ENCODE measurements at regions not wholly inside any gene's neighbourhood (a gene's known extent, or its start where the extent isn't known, plus 50 kb on each side); places are given as distances from the start of the nearest gene placed in this dataset.
"Not testable (repeated sequence)": the region's sequence is repeated elsewhere in the genome, so short reads cannot be mapped to it uniquely, and the experiment has no call there.

DNA sequence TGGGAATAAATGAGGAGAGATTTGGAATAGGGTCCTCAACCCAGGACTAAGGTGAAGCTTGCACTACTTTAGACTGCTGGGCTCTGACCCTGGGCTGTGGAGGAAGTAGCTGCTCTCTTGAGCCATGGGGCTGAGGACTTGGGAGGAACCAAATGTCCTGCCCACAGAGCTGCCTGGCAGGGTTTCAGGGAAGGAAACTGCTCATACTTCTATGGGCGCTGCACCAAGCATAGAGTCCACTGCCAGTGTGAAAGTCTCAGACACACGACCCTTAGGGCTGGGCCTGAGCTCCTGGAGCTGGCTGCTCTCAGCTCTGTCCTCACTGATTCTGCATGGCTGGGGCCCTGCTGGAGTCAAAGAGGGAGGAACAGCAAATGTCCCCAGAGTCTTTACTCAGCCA is 461.7 kb downstream of the RPIA start:
- in situ Hi-C loops (cut with MboI; ENCODE audit: low sequenced_read_pairs, unreplicated experiment); DNase-seq (ENCODE audit: low spot score): not testable (repeated sequence)

DNA sequence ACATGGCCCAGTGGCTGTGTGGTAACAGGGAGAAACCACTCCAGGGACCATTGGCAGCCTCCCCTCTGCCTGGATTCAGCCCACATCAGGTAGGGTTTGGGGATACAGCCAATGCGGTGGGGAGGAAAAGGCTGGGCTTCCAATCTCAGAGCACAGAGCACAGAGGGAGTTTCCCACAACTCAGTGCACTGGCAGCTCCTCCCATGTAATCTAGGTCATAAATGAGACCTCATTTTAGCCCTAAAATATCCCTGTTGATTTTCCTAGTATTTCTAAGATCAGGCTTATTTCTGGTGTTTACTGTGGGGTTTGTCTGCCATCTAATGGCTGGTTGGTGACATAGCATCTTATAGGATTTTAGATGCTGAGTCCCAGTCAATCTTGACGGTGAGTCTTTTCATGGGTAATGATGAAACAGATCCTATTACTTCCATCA is 462.8 kb downstream of the RPIA start:
- in situ Hi-C loops (cut with MboI; ENCODE audit: low sequenced_read_pairs, unreplicated experiment); DNase-seq (ENCODE audit: low spot score): not testable (repeated sequence)

DNA sequence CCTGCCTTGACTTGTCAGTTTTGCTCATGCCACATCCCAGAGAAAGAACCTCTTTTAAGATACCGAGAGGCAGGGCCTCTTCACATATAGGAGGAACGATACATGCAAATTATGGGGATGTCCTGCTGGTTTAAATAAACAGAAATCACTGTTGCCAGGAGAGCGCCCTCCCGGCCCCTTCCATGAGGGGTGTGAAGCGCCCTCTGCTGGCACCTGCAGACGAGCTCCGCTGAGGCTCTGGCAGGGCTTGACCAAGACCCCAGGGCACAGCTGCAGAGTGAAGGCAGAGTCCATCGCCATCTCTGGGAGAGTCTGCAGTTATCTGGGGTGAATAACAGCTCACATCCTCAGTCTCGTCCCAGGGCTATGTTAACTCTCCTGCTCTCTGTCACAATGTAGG is 468.8 kb downstream of the RPIA start:
- DNase-seq (ENCODE audit: low spot score); in situ Hi-C loops (cut with MboI; ENCODE audit: low sequenced_read_pairs, unreplicated experiment): not testable (repeated sequence)

- DNase-seq (ENCODE audit: low spot score); in situ Hi-C loops (cut with MboI; ENCODE audit: low sequenced_read_pairs, unreplicated experiment): not testable (repeated sequence)
Measured at GRCh38 chr2:89161626-89162025, 470.2 kb downstream of the RPIA start.

- in situ Hi-C loops (cut with MboI; ENCODE audit: low sequenced_read_pairs, unreplicated experiment): not testable (repeated sequence)
Measured at GRCh38 chr2:89170506-89171173, 479.2 kb downstream of the RPIA start.

GRCh38 chr2:89171174-89171519 is 479.7 kb downstream of the RPIA start:
- in situ Hi-C loops (cut with MboI; ENCODE audit: low sequenced_read_pairs, unreplicated experiment); DNase-seq (ENCODE audit: low spot score): not testable (repeated sequence)

More at GRCh38 chr2:89170506-89171173, 479.2 kb downstream of the RPIA start:
- DNase-seq (ENCODE audit: low spot score): not testable (repeated sequence)

DNA sequence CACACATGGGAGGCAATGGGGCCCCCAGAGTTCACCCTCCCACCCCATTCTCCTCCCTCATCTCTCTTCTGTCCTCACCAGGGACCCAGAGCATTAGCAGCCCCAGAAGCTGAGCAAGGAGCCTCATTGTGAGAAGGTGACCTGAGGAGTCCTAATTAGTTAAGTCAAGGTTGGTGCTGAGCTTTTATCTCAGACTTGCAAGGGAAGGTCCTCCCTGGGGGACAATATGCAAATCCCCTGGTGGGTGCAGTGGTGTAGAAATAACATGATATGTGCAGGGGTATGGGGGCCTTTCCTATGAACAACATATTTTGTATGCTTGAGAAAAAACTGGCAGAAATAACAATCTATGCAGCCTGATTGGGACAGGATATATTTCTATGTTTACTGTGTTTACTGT is 485.5 kb downstream of the RPIA start:
- DNase-seq (ENCODE audit: low spot score); in situ Hi-C loops (cut with MboI; ENCODE audit: low sequenced_read_pairs, unreplicated experiment): not testable (repeated sequence)

- in situ Hi-C loops (cut with MboI; ENCODE audit: low sequenced_read_pairs, unreplicated experiment); DNase-seq (ENCODE audit: low spot score): not testable (repeated sequence)
Measured at GRCh38 chr2:89182221-89182620, 490.7 kb downstream of the RPIA start.

GRCh38 chr2:89184746-89185145 is 493.3 kb downstream of the RPIA start:
- in situ Hi-C loops (cut with MboI; ENCODE audit: low sequenced_read_pairs, unreplicated experiment); DNase-seq (ENCODE audit: low spot score): not testable (repeated sequence)

GRCh38 chr2:89195636-89196251 is 504.3 kb downstream of the RPIA start:
- DNase-seq (ENCODE audit: low spot score); in situ Hi-C loops (cut with MboI; ENCODE audit: low sequenced_read_pairs, unreplicated experiment): not testable (repeated sequence)

- DNase-seq (ENCODE audit: low spot score); in situ Hi-C loops (cut with MboI; ENCODE audit: low sequenced_read_pairs, unreplicated experiment): not testable (repeated sequence)
Measured at GRCh38 chr2:89196719-89197118, 505.2 kb downstream of the RPIA start.

DNA sequence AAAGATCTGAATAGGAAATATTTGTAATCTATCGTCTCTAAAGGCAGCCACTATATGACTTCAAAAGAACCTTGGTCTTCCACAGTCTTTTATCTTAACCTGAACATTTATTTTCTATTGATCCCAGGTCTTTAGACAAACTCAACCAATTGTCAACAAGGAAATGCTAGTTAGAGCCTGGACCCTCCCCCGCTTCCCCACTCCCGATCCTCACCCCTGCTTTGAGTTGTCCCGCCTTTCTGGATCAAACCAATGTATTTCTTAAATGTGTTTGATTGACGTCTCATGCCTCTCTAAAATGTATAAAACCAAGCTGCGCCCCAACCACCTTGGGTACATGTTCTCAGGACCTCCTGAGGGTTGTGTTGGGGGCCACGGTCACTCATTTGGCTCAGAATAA is 506.6 kb downstream of the RPIA start:
- in situ Hi-C loops (cut with MboI; ENCODE audit: low sequenced_read_pairs, unreplicated experiment); DNase-seq (ENCODE audit: low spot score): not testable (repeated sequence)

DNA sequence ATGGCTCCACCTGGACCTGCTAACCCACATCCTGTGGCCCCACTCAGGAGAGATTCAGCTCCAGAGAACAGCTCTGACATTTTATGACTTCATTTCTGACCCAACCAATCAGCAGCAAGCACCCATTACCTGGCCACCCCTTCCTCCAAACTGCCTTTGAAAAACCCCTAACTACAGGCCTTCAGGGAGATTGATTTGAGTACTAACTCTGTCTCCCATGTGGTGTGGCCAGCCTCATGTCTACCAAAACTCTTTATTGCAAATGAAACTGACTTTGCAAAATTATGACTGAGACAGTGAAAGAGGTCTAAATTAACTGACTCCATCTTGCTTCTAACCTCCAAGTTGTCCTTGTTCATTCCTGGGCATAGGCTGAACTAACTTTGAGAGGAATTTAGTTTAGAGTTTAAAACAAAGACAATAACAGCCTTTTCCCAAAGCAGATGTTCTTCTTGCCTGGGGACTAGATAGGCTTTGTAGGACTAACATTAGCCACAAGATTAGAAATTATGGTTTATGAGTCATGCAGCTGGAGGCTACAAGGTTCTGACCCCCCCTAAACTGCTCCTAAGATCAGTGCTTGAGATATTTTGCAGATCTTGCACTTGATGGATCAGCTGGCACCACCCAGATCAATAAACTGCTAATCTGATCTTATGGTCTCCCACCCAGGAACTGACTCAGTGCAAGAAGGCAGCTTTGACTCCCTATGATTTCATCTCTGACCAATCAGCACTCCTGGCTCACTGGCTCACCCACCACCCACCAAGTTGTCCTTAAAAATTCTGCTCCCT is 508.2 kb downstream of the RPIA start:
- in situ Hi-C loops (cut with MboI; ENCODE audit: low sequenced_read_pairs, unreplicated experiment); DNase-seq (ENCODE audit: low spot score): not testable (repeated sequence)

- in situ Hi-C loops (cut with MboI; ENCODE audit: low sequenced_read_pairs, unreplicated experiment); DNase-seq (ENCODE audit: low spot score): not testable (repeated sequence)
Measured at GRCh38 chr2:89200247-89200527, 508.7 kb downstream of the RPIA start.

DNA sequence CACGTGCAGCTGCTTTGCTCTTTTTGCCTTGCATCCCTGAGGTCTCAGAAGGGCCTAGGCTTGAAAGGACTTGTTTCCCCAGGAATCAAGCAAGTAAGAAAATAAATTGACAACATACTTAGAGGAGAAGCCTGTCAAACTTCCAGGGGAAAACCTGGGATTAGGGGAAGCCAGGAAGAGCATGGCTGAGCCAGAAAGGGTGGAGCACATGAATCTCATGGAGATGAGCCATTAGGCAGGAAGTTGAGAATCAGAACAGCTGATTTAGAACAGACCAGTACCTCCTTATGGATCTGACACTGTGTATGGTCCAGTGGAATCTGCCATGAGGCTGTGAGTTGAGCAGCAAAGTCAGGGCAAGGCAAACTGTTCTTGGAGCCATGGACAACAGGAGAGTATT is 511.0 kb downstream of the RPIA start:
- not testable (repeated sequence) for DNase-seq (ENCODE audit: low spot score)

More for the DNA sequence above, 511.0 kb downstream of the RPIA start:
- in situ Hi-C loops (cut with MboI; ENCODE audit: low sequenced_read_pairs, unreplicated experiment): not testable (repeated sequence)

Measured in GM13976 (cell line).